ENCODE measurements at regions not wholly inside any gene's neighbourhood (a gene's known extent, or its start where the extent isn't known, plus 50 kb on each side); places are given as distances from the start of the nearest gene placed in this dataset.

DNA sequence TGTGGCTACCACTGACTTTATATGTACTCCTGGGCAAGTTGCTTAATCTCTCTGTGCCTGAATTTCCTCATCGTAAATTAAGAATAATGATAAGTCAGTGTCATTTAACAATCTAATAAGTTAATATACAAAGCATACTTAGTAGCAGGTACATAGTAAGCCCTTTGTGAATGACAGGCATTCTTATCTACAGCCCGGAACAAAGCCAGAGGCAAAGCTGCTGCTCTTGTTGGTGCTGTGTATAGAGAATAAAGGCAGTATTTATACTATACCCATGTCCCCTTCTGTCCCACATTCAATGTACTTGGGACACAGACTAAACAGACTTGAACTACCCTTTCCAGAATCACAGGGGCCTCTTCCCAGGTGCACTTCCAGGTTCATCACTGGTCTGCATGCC is 229.7 kb upstream of the NCAM1 start:
- peaks cover 9% of the 10 kb centered on the region for H3K27me3 ChIP-seq
- no peaks in the 10 kb centered on the region for H3K9me2 ChIP-seq (replicated peaks; ENCODE audit: insufficient read depth)
- no peaks in the 10 kb centered on the region for H3K9me3 ChIP-seq (ENCODE audit: low read depth)
- H3K4me2 ChIP-seq: no peak overlapping the region
- H2AFZ ChIP-seq: no peak overlapping the region
- 82% methylated on average over 2 of the region's 2 CpGs for WGBS (ENCODE audit: low lambda C conversion rate, missing lambda C conversion rate)
- no peak for DNase-seq (ENCODE audit: low spot score)
- no peak overlapping the region for H3K27ac ChIP-seq
- H3K4me1 ChIP-seq (ENCODE audit: insufficient read depth): no peaks in the 10 kb centered on the region
- no peaks in the 10 kb centered on the region for H3K79me2 ChIP-seq
- no peaks in the 10 kb centered on the region for H3K36me3 ChIP-seq (replicated peaks; ENCODE audit: insufficient read depth, low read depth)
- H4K20me1 ChIP-seq (ENCODE audit: insufficient read depth, poor library complexity, severe bottlenecking): no peaks in the 10 kb centered on the region
- TF ChIP-seq EZH2 (IDR thresholded peaks at IDR 0.05; ENCODE audit: borderline replicate concordance) (no peak), EZH2phosphoT487 (IDR thresholded peaks at IDR 0.05; ENCODE audit: low read depth, severe bottlenecking, unreplicated experiment) (no peak)
- TF ChIP-seq, protein P1, sequence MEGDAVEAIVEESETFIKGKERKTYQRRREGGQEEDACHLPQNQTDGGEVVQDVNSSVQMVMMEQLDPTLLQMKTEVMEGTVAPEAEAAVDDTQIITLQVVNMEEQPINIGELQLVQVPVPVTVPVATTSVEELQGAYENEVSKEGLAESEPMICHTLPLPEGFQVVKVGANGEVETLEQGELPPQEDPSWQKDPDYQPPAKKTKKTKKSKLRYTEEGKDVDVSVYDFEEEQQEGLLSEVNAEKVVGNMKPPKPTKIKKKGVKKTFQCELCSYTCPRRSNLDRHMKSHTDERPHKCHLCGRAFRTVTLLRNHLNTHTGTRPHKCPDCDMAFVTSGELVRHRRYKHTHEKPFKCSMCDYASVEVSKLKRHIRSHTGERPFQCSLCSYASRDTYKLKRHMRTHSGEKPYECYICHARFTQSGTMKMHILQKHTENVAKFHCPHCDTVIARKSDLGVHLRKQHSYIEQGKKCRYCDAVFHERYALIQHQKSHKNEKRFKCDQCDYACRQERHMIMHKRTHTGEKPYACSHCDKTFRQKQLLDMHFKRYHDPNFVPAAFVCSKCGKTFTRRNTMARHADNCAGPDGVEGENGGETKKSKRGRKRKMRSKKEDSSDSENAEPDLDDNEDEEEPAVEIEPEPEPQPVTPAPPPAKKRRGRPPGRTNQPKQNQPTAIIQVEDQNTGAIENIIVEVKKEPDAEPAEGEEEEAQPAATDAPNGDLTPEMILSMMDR (IDR thresholded peaks at IDR 0.05; ENCODE audit: poor library complexity): no peak
- no peak overlapping the region for H3K4me3 ChIP-seq

DNA sequence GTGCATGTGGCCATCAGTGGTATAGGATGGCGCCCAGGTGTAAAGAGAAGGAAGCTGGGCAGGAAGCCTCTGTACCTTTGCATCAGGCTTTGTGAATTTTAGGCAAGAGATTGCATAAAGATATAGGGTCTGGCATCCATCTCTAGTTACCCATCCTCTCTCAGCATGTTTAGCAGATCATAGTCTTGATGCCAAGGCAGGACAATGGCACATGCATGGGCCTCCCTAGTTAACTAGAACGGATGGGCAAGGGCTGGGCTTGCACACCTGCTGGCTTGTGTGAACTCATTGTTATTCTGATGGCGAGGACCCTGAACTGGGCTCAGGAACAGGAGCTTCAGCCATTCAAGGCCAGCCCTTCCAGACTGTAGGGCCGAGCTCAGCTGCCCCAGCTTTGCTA is 229.2 kb upstream of the NCAM1 start:
- H3K27me3 ChIP-seq: peaks cover 4% of the 10 kb centered on the region
- TF ChIP-seq EZH2 (IDR thresholded peaks at IDR 0.05; ENCODE audit: borderline replicate concordance): no peak
- TF ChIP-seq EZH2phosphoT487 (IDR thresholded peaks at IDR 0.05; ENCODE audit: low read depth, severe bottlenecking, unreplicated experiment): no peak
- TF ChIP-seq, protein P1 (IDR thresholded peaks at IDR 0.05; ENCODE audit: poor library complexity): no peak
- H3K4me2 ChIP-seq: no peak overlapping the region
- no peak overlapping the region for H2AFZ ChIP-seq
- H4K20me1 ChIP-seq (ENCODE audit: insufficient read depth, poor library complexity, severe bottlenecking): no peaks in the 10 kb centered on the region
- H3K27ac ChIP-seq: no peak overlapping the region
- H3K36me3 ChIP-seq (replicated peaks; ENCODE audit: insufficient read depth, low read depth): no peaks in the 10 kb centered on the region
- no peaks in the 10 kb centered on the region for H3K9me2 ChIP-seq (replicated peaks; ENCODE audit: insufficient read depth)
- WGBS (ENCODE audit: low lambda C conversion rate, missing lambda C conversion rate): 76% methylated on average over 4 of the region's 4 CpGs
- no peaks in the 10 kb centered on the region for H3K9me3 ChIP-seq (ENCODE audit: low read depth)
- H3K4me1 ChIP-seq (ENCODE audit: insufficient read depth): no peaks in the 10 kb centered on the region
- H3K79me2 ChIP-seq: no peaks in the 10 kb centered on the region
- no peak overlapping the region for H3K4me3 ChIP-seq
- no peak for DNase-seq (ENCODE audit: low spot score)

- H3K79me2 ChIP-seq: no peaks in the 10 kb centered on the region
- no peaks in the 10 kb centered on the region for H3K9me2 ChIP-seq (replicated peaks; ENCODE audit: insufficient read depth)
- H2AFZ ChIP-seq: no peak overlapping the region
- no peak overlapping the region for H3K4me2 ChIP-seq
- no peak overlapping the region for H3K27ac ChIP-seq
- no peak overlapping the region for H3K4me3 ChIP-seq
- DNase-seq (ENCODE audit: low spot score): peak; percentile 76
- H3K4me1 ChIP-seq (ENCODE audit: insufficient read depth): no peaks in the 10 kb centered on the region
- H3K27me3 ChIP-seq: no peaks in the 10 kb centered on the region
- no peaks in the 10 kb centered on the region for H3K36me3 ChIP-seq (replicated peaks; ENCODE audit: insufficient read depth, low read depth)
- H4K20me1 ChIP-seq (ENCODE audit: insufficient read depth, poor library complexity, severe bottlenecking): no peaks in the 10 kb centered on the region
- no peaks in the 10 kb centered on the region for H3K9me3 ChIP-seq (ENCODE audit: low read depth)
- 3% methylated on average over 3 of the region's 3 CpGs for WGBS (ENCODE audit: low lambda C conversion rate, missing lambda C conversion rate)
- TF ChIP-seq, protein P1 (IDR thresholded peaks at IDR 0.05; ENCODE audit: poor library complexity): no peak
- no peak for TF ChIP-seq EZH2phosphoT487 (IDR thresholded peaks at IDR 0.05; ENCODE audit: low read depth, severe bottlenecking, unreplicated experiment)
- no peak for TF ChIP-seq EZH2 (IDR thresholded peaks at IDR 0.05; ENCODE audit: borderline replicate concordance)
Observed at GRCh38 chr11:112734207-112734606, 227.0 kb upstream of the NCAM1 start.

DNA sequence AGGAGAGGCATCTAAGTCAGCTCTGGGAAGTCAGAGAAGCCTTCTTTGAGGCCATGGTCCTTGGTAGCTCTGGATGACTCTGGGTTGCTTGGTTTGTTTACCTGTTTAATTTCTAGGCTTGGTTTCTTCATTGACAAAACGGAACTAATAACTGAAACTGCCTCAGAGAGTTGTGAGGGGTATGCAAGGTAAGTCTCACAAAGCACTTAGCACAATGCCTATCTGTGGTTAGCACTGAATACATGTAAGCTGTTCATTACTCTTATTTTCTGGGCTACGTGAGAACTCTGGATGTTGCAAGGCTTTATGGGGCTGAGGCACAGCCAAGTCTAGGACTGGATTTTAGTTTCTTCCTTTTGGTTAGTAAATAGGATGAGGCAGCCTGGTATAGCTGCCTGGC is 225.8 kb upstream of the NCAM1 start:
- Histone ChIP-seq H3K79me2 (no peaks in the 10 kb centered on the region), H3K27me3 (no peaks in the 10 kb centered on the region), H3K9me2 (replicated peaks; ENCODE audit: insufficient read depth) (no peaks in the 10 kb centered on the region), H3K4me1 (ENCODE audit: insufficient read depth) (no peaks in the 10 kb centered on the region), H3K4me3 (no peak overlapping the region), H2AFZ (no peak overlapping the region), H3K9me3 (ENCODE audit: low read depth) (no peaks in the 10 kb centered on the region), H3K27ac (no peak overlapping the region), H3K4me2 (no peak overlapping the region), H3K36me3 (replicated peaks; ENCODE audit: insufficient read depth, low read depth) (no peaks in the 10 kb centered on the region), H4K20me1 (ENCODE audit: insufficient read depth, poor library complexity, severe bottlenecking) (no peaks in the 10 kb centered on the region)
- TF ChIP-seq, protein P1 (IDR thresholded peaks at IDR 0.05; ENCODE audit: poor library complexity): no peak
- TF ChIP-seq EZH2 (IDR thresholded peaks at IDR 0.05; ENCODE audit: borderline replicate concordance) (no peak), EZH2phosphoT487 (IDR thresholded peaks at IDR 0.05; ENCODE audit: low read depth, severe bottlenecking, unreplicated experiment) (no peak)
- no peak for DNase-seq (ENCODE audit: low spot score)
- 75% methylated on average over 2 of the region's 2 CpGs for WGBS (ENCODE audit: low lambda C conversion rate, missing lambda C conversion rate)

Data from hepatocyte (in vitro differentiated cells).